Hepatic stellate cell (primary cell): ENCODE measurements at regions not wholly inside any gene's neighbourhood (a gene's known extent, or its start where the extent isn't known, plus 50 kb on each side); places are given as distances from the start of the nearest gene placed in this dataset.

Experiments used
- DNase-seq: peaks from one replicate; pipeline ENCODE4 v3.0.0; 2011; ENCODE audit warnings: low spot score

- no peak for DNase-seq
These were observed 52.2 kb upstream of the INPP5A start for GRCh38 chr10:132485391-132485790.

- no peak for DNase-seq
These were observed 51.0 kb upstream of the INPP5A start for GRCh38 chr10:132486539-132487121.

GRCh38 chr10:132487241-132488135 is 50.1 kb upstream of the INPP5A start:
- no peak for DNase-seq
